GM18519 (cell line): ENCODE measurements at regions not wholly inside any gene's neighbourhood (a gene's known extent, or its start where the extent isn't known, plus 50 kb on each side); places are given as distances from the start of the nearest gene placed in this dataset.

Source experiments
- ATAC-seq: cut with Tn5 transposase; IDR thresholded peaks from one replicate; pipeline ENCODE4 v1.9.1; 2021; ENCODE audit warnings: mild to moderate bottlenecking, moderate library complexity; ENCODE audit not compliant: unreplicated experiment, low FRiP score

- no peak for ATAC-seq
These were observed 54.1 kb downstream of the IRF2BPL start for GRCh38 chr14:76974365-76974764.

- ATAC-seq = no peak
These were observed 57.0 kb downstream of the IRF2BPL start for GRCh38 chr14:76971549-76971948.

GRCh38 chr14:76968621-76969063 is 59.9 kb downstream of the IRF2BPL start:
- ATAC-seq = no peak

- ATAC-seq = no peak
These were observed 60.7 kb downstream of the IRF2BPL start for GRCh38 chr14:76967788-76968187.

DNA sequence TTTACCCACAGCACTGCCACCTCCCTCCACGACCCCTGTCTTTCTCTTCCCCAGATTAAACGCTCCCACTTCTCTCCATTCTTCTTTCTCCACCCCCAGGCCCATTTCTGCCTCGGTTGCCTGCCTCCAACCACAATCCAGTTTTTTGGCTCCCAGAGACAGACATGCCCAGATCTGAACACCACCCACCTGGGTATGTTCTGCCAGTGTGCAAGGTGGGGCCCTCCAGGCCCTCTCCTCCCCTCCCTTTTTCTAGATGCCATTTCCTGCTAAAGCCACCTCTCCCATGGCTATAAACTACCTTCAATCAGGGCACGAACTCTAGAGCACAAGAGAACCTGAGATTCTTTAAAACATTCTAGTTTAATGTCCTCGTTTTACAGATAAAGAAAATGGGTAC is 63.3 kb downstream of the IRF2BPL start:
- ATAC-seq = no peak

DNA sequence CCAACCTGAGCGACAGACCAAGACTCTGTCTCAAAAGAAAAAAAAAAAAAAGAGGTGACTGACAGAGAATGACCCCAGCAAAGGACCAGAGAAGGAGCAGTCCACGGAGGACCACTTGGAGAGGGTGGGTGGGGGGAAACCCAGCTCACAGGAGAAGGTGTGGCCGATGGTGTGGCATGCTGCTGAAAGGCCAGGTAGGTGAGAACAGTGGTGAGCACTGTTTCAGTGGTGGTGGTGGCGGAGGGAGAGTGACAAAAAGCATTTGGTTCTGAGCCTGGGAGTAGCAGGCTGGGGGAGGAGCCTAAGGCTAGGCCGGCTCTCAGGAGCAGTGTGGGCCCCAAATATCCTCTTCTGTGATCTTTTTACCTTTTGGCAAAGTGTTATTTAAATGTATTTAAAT is 63.8 kb downstream of the IRF2BPL start:
- ATAC-seq = no peak

DNA sequence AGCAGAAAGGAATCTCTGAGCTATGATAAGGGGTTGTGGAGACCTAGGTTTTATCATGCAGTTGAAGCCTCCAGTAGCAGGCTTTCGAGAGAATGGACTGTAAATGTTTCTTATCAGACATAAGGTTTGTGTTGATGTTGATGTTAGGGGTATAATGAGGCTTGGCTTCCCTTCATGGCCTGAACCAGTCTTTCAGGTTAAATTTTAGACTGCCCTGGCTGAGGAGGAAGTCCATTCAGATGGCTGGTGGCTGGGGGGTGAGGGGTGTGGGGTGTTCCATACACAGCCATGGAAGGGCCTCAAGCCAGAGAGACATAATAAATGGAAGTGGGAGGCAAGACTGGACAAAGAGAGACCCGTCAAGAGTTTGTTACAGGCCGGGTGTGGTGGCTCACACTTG is 65.1 kb downstream of the IRF2BPL start:
- no peak for ATAC-seq

DNA sequence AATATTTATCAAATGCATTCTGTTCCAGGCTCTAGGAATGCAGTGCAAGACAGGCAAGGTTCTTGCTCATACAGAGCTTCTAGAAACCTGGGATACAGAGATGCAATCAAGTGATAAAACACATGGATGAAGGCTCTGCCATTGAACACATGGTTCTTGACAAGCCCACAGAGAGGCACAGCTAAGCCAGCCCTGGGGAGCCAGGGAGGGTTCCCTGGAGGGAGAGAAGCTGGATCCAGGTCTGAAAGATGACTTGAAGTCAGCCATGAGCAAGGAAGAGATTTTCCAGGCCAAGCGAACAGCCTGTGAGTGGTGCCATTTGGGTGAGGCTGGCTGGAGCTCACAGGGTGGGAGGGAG is 66.2 kb downstream of the IRF2BPL start:
- no peak for ATAC-seq

DNA sequence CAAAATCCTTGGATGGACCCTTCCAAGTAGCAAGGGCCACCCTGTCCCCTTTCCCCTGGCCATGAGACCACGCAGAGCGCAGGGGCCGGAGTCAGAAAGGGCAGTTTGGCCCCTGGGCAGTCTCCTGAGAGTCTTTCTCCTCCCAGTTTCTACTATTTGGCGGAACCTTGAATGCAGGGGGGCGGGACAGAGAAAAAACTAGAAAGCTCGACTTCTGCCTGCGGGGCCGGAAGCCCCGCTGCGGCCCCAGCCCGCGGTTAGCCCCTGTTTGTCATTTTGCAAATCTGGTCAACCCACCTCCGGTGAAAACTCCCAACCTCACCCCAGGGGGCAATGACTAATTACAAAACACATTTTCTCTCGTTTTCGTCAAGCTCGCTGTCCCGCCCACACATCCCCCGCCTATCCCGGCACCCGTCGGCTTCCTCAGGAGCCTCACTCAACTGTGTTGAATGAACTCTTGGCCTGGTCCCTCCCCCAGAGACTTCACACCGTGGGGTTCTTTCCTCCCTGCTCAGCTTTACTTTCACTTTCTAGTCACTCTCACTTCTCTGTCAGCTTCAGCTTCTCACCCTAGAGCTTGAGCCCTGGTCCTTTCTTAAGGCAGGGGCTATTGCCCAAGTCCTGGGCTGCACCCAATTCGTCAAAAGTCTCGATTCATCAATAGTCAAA is 66.7 kb downstream of the IRF2BPL start:
- ATAC-seq = peak; percentile 69

GRCh38 chr14:76958980-76959710 is 69.4 kb downstream of the IRF2BPL start:
- ATAC-seq = no peak

- ATAC-seq = no peak
These were observed 70.2 kb downstream of the IRF2BPL start for GRCh38 chr14:76958020-76958979.

DNA sequence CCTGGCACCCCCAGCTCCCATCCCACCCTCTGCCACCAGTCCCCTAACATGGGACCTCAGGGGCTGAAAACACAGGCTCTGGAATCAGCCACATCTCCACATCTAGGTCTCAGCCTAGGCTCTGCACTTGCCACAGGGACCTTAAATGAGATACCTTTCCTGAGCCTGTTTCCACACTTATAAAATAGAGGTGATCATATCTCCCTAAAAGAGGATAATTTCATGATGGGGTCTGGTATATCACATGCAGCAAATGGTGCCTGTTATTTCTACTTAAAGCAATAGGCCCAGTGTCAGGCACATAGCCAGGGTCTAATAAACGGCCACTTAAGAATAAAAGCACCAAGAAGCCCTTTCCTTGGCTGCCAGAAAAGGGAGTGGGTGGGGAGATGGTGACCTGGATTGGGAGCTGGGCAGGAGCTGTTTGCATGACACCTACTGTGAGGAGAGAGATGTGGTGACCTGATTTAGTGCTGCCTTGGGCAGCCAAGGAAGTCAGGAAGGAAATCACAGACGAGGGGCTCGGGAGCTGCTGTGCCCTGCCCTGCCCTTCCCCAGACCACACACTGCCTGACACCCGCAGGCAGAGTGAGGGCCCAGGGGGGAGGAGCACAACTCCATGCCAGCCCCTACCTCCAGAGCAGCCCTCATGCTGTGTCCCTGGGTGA is 71.2 kb downstream of the IRF2BPL start:
- ATAC-seq = no peak

- no peak for ATAC-seq
These were observed 72.0 kb downstream of the IRF2BPL start for GRCh38 chr14:76956316-76957090.

GRCh38 chr14:76955575-76956315 is 72.8 kb downstream of the IRF2BPL start:
- ATAC-seq = no peak

DNA sequence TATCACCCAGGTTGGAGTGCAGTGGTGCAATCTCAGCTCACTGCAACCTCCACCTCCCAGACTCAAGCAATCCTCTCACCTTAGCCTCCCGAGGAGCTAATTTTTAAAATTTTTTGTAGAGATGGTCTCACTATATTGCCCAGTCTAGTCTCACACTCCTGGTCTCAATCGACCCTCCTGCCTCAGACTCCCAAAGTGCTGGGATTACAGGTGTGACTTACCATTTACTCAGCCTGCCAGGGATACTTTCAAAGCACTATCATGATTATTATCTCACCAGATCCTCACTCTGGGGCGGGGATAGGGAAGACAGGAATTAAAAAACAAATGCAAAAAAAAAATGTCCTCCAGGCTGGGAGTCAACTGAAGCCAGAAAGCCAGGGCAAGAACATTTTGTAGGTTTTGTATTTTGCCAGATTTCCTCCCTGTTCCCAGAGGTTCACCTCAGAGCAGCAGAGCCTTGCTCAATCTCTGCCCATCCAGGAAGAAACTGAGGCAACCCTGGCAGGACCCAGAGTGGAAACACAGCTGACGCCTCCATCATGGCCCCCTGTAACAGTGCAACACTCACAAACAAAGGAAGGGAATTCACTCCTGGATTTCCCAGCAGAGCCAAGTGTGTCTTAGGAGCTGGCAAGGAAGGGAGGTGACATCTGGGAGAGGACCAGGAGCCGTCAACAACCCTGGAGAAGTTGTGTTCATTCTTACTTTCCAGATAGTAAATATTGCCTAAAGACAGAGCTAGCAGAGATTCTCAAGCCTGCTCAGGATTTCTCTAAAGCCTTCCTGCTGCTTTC is 73.9 kb downstream of the IRF2BPL start:
- no peak for ATAC-seq

- ATAC-seq = no peak
These were observed 75.1 kb downstream of the IRF2BPL start for GRCh38 chr14:76953311-76953945.

DNA sequence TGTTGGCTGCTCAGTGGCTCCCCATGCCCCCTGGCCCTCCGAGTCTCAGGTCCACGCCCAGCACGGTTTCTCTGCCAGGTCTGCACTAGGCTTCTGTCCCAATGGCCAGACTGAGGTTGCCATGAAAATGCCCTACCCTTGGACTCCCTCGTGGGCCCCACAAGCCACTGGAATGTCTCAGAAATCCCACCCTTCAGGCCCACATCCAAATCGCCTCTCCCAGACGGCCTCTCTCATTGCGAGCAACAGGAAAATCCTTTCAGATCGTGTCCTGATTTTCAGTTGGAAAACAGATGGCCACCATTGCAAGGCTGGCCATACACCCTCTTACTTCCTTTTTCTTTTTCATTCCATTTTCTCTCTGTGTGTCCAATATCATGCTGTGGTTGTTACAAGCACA is 77.3 kb downstream of the IRF2BPL start:
- no peak for ATAC-seq
